ENCODE measurements at regions not wholly inside any gene's neighbourhood (a gene's known extent, or its start where the extent isn't known, plus 50 kb on each side); places are given as distances from the start of the nearest gene placed in this dataset.

- Histone ChIP-seq H3K9me3 (ENCODE audit: control insufficient read depth in 2 of 2, low read length in 2 of 2) (no peaks in the 10 kb centered on the region), H3K27me3 (ENCODE audit: control insufficient read depth in 2 of 2, insufficient read depth in 2 of 2, low read length in 2 of 2) (no peaks in the 10 kb centered on the region), H3K36me3 (ENCODE audit: control insufficient read depth in 2 of 2, insufficient read depth in 2 of 2, low read length in 2 of 2) (no peaks in the 10 kb centered on the region), H3K9ac (ENCODE audit: low read depth in 1 of 2, low read length in 2 of 2) (no peak overlapping the region), H3K27ac (ENCODE audit: low read depth in 2 of 2, low read length in 2 of 2) (no peak overlapping the region), H3K4me3 (ENCODE audit: low read length in 2 of 2) (no peak overlapping the region), H3K4me1 (ENCODE audit: control insufficient read depth in 2 of 2, insufficient read depth in 2 of 2, low read length in 2 of 2) (no peaks in the 10 kb centered on the region)
Measured at GRCh38 chr18:39549144-39549543, 1983.5 kb upstream of the CELF4 start.

GRCh38 chr18:39531659-39532058 lies 1966.1 kb upstream of the CELF4 start:
- no peaks in the 10 kb centered on the region for H3K27me3 ChIP-seq (ENCODE audit: control insufficient read depth in 2 of 2, insufficient read depth in 2 of 2, low read length in 2 of 2)
- no peaks in the 10 kb centered on the region for H3K4me1 ChIP-seq (ENCODE audit: control insufficient read depth in 2 of 2, insufficient read depth in 2 of 2, low read length in 2 of 2)
- no peak overlapping the region for H3K4me3 ChIP-seq (ENCODE audit: low read length in 2 of 2)
- no peak overlapping the region for H3K9ac ChIP-seq (ENCODE audit: low read depth in 1 of 2, low read length in 2 of 2)
- no peaks in the 10 kb centered on the region for H3K36me3 ChIP-seq (ENCODE audit: control insufficient read depth in 2 of 2, insufficient read depth in 2 of 2, low read length in 2 of 2)
- H3K9me3 ChIP-seq (ENCODE audit: control insufficient read depth in 2 of 2, low read length in 2 of 2), result no peaks in the 10 kb centered on the region
- H3K27ac ChIP-seq (ENCODE audit: low read depth in 2 of 2, low read length in 2 of 2), result no peak overlapping the region

- H3K9me3 ChIP-seq (ENCODE audit: control insufficient read depth in 2 of 2, low read length in 2 of 2), result no peaks in the 10 kb centered on the region
- H3K9ac ChIP-seq (ENCODE audit: low read depth in 1 of 2, low read length in 2 of 2), result no peak overlapping the region
- H3K4me1 ChIP-seq (ENCODE audit: control insufficient read depth in 2 of 2, insufficient read depth in 2 of 2, low read length in 2 of 2), result no peaks in the 10 kb centered on the region
- no peak overlapping the region for H3K4me3 ChIP-seq (ENCODE audit: low read length in 2 of 2)
- H3K27ac ChIP-seq (ENCODE audit: low read depth in 2 of 2, low read length in 2 of 2), result no peak overlapping the region
- H3K36me3 ChIP-seq (ENCODE audit: control insufficient read depth in 2 of 2, insufficient read depth in 2 of 2, low read length in 2 of 2), result no peaks in the 10 kb centered on the region
- no peaks in the 10 kb centered on the region for H3K27me3 ChIP-seq (ENCODE audit: control insufficient read depth in 2 of 2, insufficient read depth in 2 of 2, low read length in 2 of 2)
Measured at GRCh38 chr18:39529358-39529757, 1963.8 kb upstream of the CELF4 start.

GRCh38 chr18:39527465-39527864 lies 1961.9 kb upstream of the CELF4 start:
- Histone ChIP-seq H3K9me3 (ENCODE audit: control insufficient read depth in 2 of 2, low read length in 2 of 2) (no peaks in the 10 kb centered on the region), H3K27me3 (ENCODE audit: control insufficient read depth in 2 of 2, insufficient read depth in 2 of 2, low read length in 2 of 2) (no peaks in the 10 kb centered on the region), H3K4me1 (ENCODE audit: control insufficient read depth in 2 of 2, insufficient read depth in 2 of 2, low read length in 2 of 2) (no peaks in the 10 kb centered on the region), H3K9ac (ENCODE audit: low read depth in 1 of 2, low read length in 2 of 2) (no peak overlapping the region), H3K36me3 (ENCODE audit: control insufficient read depth in 2 of 2, insufficient read depth in 2 of 2, low read length in 2 of 2) (no peaks in the 10 kb centered on the region), H3K27ac (ENCODE audit: low read depth in 2 of 2, low read length in 2 of 2) (no peak overlapping the region), H3K4me3 (ENCODE audit: low read length in 2 of 2) (no peak overlapping the region)

- Histone ChIP-seq H3K27ac (ENCODE audit: low read depth in 2 of 2, low read length in 2 of 2) (no peak overlapping the region), H3K9me3 (ENCODE audit: control insufficient read depth in 2 of 2, low read length in 2 of 2) (no peaks in the 10 kb centered on the region), H3K9ac (ENCODE audit: low read depth in 1 of 2, low read length in 2 of 2) (no peak overlapping the region), H3K27me3 (ENCODE audit: control insufficient read depth in 2 of 2, insufficient read depth in 2 of 2, low read length in 2 of 2) (no peaks in the 10 kb centered on the region), H3K36me3 (ENCODE audit: control insufficient read depth in 2 of 2, insufficient read depth in 2 of 2, low read length in 2 of 2) (no peaks in the 10 kb centered on the region), H3K4me1 (ENCODE audit: control insufficient read depth in 2 of 2, insufficient read depth in 2 of 2, low read length in 2 of 2) (no peaks in the 10 kb centered on the region), H3K4me3 (ENCODE audit: low read length in 2 of 2) (no peak overlapping the region)
Measured at GRCh38 chr18:39524370-39524769, 1958.8 kb upstream of the CELF4 start.

GRCh38 chr18:39523281-39523680 lies 1957.7 kb upstream of the CELF4 start:
- Histone ChIP-seq H3K27me3 (ENCODE audit: control insufficient read depth in 2 of 2, insufficient read depth in 2 of 2, low read length in 2 of 2) (no peaks in the 10 kb centered on the region), H3K9ac (ENCODE audit: low read depth in 1 of 2, low read length in 2 of 2) (no peak overlapping the region), H3K4me1 (ENCODE audit: control insufficient read depth in 2 of 2, insufficient read depth in 2 of 2, low read length in 2 of 2) (no peaks in the 10 kb centered on the region), H3K36me3 (ENCODE audit: control insufficient read depth in 2 of 2, insufficient read depth in 2 of 2, low read length in 2 of 2) (no peaks in the 10 kb centered on the region), H3K4me3 (ENCODE audit: low read length in 2 of 2) (no peak overlapping the region), H3K9me3 (ENCODE audit: control insufficient read depth in 2 of 2, low read length in 2 of 2) (no peaks in the 10 kb centered on the region), H3K27ac (ENCODE audit: low read depth in 2 of 2, low read length in 2 of 2) (no peak overlapping the region)

GRCh38 chr18:39521164-39521563 lies 1955.6 kb upstream of the CELF4 start:
- no peak overlapping the region for H3K9ac ChIP-seq (ENCODE audit: low read depth in 1 of 2, low read length in 2 of 2)
- no peaks in the 10 kb centered on the region for H3K9me3 ChIP-seq (ENCODE audit: control insufficient read depth in 2 of 2, low read length in 2 of 2)
- no peak overlapping the region for H3K27ac ChIP-seq (ENCODE audit: low read depth in 2 of 2, low read length in 2 of 2)
- no peaks in the 10 kb centered on the region for H3K27me3 ChIP-seq (ENCODE audit: control insufficient read depth in 2 of 2, insufficient read depth in 2 of 2, low read length in 2 of 2)
- no peaks in the 10 kb centered on the region for H3K36me3 ChIP-seq (ENCODE audit: control insufficient read depth in 2 of 2, insufficient read depth in 2 of 2, low read length in 2 of 2)
- H3K4me1 ChIP-seq (ENCODE audit: control insufficient read depth in 2 of 2, insufficient read depth in 2 of 2, low read length in 2 of 2), result no peaks in the 10 kb centered on the region
- no peak overlapping the region for H3K4me3 ChIP-seq (ENCODE audit: low read length in 2 of 2)

GRCh38 chr18:39519741-39520140 lies 1954.1 kb upstream of the CELF4 start:
- no peak overlapping the region for H3K4me3 ChIP-seq (ENCODE audit: low read length in 2 of 2)

GRCh38 chr18:39515299-39515698 lies 1949.7 kb upstream of the CELF4 start:
- no peaks in the 10 kb centered on the region for H3K4me1 ChIP-seq (ENCODE audit: control insufficient read depth in 2 of 2, insufficient read depth in 2 of 2, low read length in 2 of 2)
- no peak overlapping the region for H3K4me3 ChIP-seq (ENCODE audit: low read length in 2 of 2)
- H3K27me3 ChIP-seq (ENCODE audit: control insufficient read depth in 2 of 2, insufficient read depth in 2 of 2, low read length in 2 of 2), result no peaks in the 10 kb centered on the region
- H3K9ac ChIP-seq (ENCODE audit: low read depth in 1 of 2, low read length in 2 of 2), result no peak overlapping the region
- H3K36me3 ChIP-seq (ENCODE audit: control insufficient read depth in 2 of 2, insufficient read depth in 2 of 2, low read length in 2 of 2), result no peaks in the 10 kb centered on the region
- no peak overlapping the region for H3K27ac ChIP-seq (ENCODE audit: low read depth in 2 of 2, low read length in 2 of 2)
- H3K9me3 ChIP-seq (ENCODE audit: control insufficient read depth in 2 of 2, low read length in 2 of 2), result no peaks in the 10 kb centered on the region

More at GRCh38 chr18:39519741-39520140, 1954.1 kb upstream of the CELF4 start:
- Histone ChIP-seq H3K27ac (ENCODE audit: low read depth in 2 of 2, low read length in 2 of 2) (no peak overlapping the region), H3K27me3 (ENCODE audit: control insufficient read depth in 2 of 2, insufficient read depth in 2 of 2, low read length in 2 of 2) (no peaks in the 10 kb centered on the region), H3K4me1 (ENCODE audit: control insufficient read depth in 2 of 2, insufficient read depth in 2 of 2, low read length in 2 of 2) (no peaks in the 10 kb centered on the region), H3K9ac (ENCODE audit: low read depth in 1 of 2, low read length in 2 of 2) (no peak overlapping the region), H3K9me3 (ENCODE audit: control insufficient read depth in 2 of 2, low read length in 2 of 2) (no peaks in the 10 kb centered on the region), H3K36me3 (ENCODE audit: control insufficient read depth in 2 of 2, insufficient read depth in 2 of 2, low read length in 2 of 2) (no peaks in the 10 kb centered on the region)

- H3K4me3 ChIP-seq (ENCODE audit: low read length in 2 of 2), result no peak overlapping the region
- no peaks in the 10 kb centered on the region for H3K4me1 ChIP-seq (ENCODE audit: control insufficient read depth in 2 of 2, insufficient read depth in 2 of 2, low read length in 2 of 2)
- no peak overlapping the region for H3K27ac ChIP-seq (ENCODE audit: low read depth in 2 of 2, low read length in 2 of 2)
- no peak overlapping the region for H3K9ac ChIP-seq (ENCODE audit: low read depth in 1 of 2, low read length in 2 of 2)
- H3K9me3 ChIP-seq (ENCODE audit: control insufficient read depth in 2 of 2, low read length in 2 of 2), result no peaks in the 10 kb centered on the region
- no peaks in the 10 kb centered on the region for H3K27me3 ChIP-seq (ENCODE audit: control insufficient read depth in 2 of 2, insufficient read depth in 2 of 2, low read length in 2 of 2)
- no peaks in the 10 kb centered on the region for H3K36me3 ChIP-seq (ENCODE audit: control insufficient read depth in 2 of 2, insufficient read depth in 2 of 2, low read length in 2 of 2)
Measured at GRCh38 chr18:39513186-39513585, 1947.6 kb upstream of the CELF4 start.
